HepG2 (cell line): ENCODE measurements at regions not wholly inside any gene's neighbourhood (a gene's known extent, or its start where the extent isn't known, plus 50 kb on each side); places are given as distances from the start of the nearest gene placed in this dataset.

Experiments used
- ATAC-seq: fragments of 200-7000 bp; cut with Tn5 transposase; 3 replicates; pipeline ENCODE4 v1.9.1; 2020; ENCODE audit warnings: mild to moderate bottlenecking, moderate library complexity
- BruUV-seq: library from RNA; stranded (reverse); fragments of 400-500 nt; replicated peaks from 2 replicates; lab custom pipeline; 2021; lab: Mats Ljungman, UMichigan
- CTCF ChIA-PET: fragments of 300-600 bp; formaldehyde crosslinking; extraction: SDS; loops from one replicate; lab custom pipeline; 2021; ENCODE audit warnings: low total read pairs, inconsistent platforms, low intra/inter-chr PET ratio; lab: Yijun Ruan, JAX
- POLR2A ChIA-PET: fragments of 350-600 bp; sonication (Branson Sonifier 250); formaldehyde crosslinking; loops from one replicate; lab custom pipeline; 2020; ENCODE audit warnings: antibody characterized with exemption, inconsistent platforms; lab: Yijun Ruan, JAX
- DNase-seq: peaks from one replicate; pipeline ENCODE4 v3.0.0-alpha.2; 2015; ENCODE audit warnings: low spot score
- FAIRE-seq: peaks from 3 replicates; lab custom pipeline; 2011; peaks lifted over from hg19 to GRCh38; lab: Jason Lieb, UNC
- H2AFZ ChIP-seq: one replicate; pipeline ENCODE4 v1.6.1; 2011; ENCODE audit warnings: low read length, inconsistent platforms
- H3K27ac ChIP-seq: fragments of 300-600 bp; 3 replicates; pipeline ENCODE4 v1.8.0; 2011; ENCODE audit warnings: mixed run types, mild to moderate bottlenecking, mixed read lengths, low read length, inconsistent platforms; ENCODE audit not compliant: insufficient read depth; ENCODE audit errors: extremely low read length
- H3K27me3 ChIP-seq, 2 experiments: fragments of 200-600 bp in 1 of 2; 2 replicates in 1 of 2; 3 replicates in 1 of 2; pipeline versions ENCODE4 v1.6.0 to v1.8.0; 2011; ENCODE audit warnings: low read length in 2 of 2, mild to moderate bottlenecking in 2 of 2, moderate library complexity in 2 of 2, inconsistent platforms in 1 of 2; ENCODE audit not compliant: insufficient read depth in 2 of 2, control insufficient read depth in 1 of 2
- H3K36me3 ChIP-seq, 2 experiments: fragments of 200-600 bp in 1 of 2; replicated peaks in 1 of 2; 2 replicates in 1 of 2; 3 replicates in 1 of 2; pipeline versions ENCODE4 v1.5.1 to v1.8.0; 2011; ENCODE audit warnings: low read length in 2 of 2, inconsistent platforms in 1 of 2; ENCODE audit not compliant: insufficient read depth in 2 of 2, control insufficient read depth in 1 of 2
- H3K4me1 ChIP-seq: 2 replicates; pipeline ENCODE4 v1.5.1; 2012; ENCODE audit warnings: low read length, inconsistent platforms; ENCODE audit not compliant: insufficient read depth
- H3K4me2 ChIP-seq: 2 replicates; pipeline ENCODE4 v1.6.0; 2011; ENCODE audit warnings: low read depth, low read length, inconsistent platforms
- H3K4me3 ChIP-seq, 3 experiments: fragments of 200-600 bp in 1 of 3; sonication (generic), shearing (Covaris generic) in 1 of 3; replicated peaks in 1 of 3; 2 replicates each; pipeline ENCODE4 v1.5.1; 2011 to 2016; ENCODE audit warnings: low read length in 3 of 3, inconsistent platforms in 2 of 3, low read depth in 2 of 3, mild to moderate bottlenecking in 2 of 3, control low read depth in 1 of 3, mixed read lengths in 1 of 3; ENCODE audit not compliant: insufficient read depth in 1 of 3
- H3K79me2 ChIP-seq: one replicate; pipeline ENCODE4 v1.6.1; 2011; ENCODE audit warnings: low read length, inconsistent platforms; ENCODE audit not compliant: insufficient read depth
- H3K9ac ChIP-seq: 2 replicates; pipeline ENCODE4 v1.6.0; 2011; ENCODE audit warnings: mild to moderate bottlenecking, low read depth, low read length, inconsistent platforms; ENCODE audit not compliant: insufficient read depth
- H3K9me3 ChIP-seq: 2 replicates; pipeline ENCODE4 v1.5.1; 2012; ENCODE audit warnings: mild to moderate bottlenecking, low read length
- H4K20me1 ChIP-seq: 2 replicates; pipeline ENCODE4 v1.6.0; 2011; ENCODE audit warnings: inconsistent platforms, mild to moderate bottlenecking, low read length, moderate library complexity; ENCODE audit not compliant: insufficient read depth
- ATAD3A ChIP-seq: sonication (generic); formaldehyde crosslinking; IDR thresholded peaks from 2 replicates; pipeline ENCODE4 v1.4.0; 2020; ENCODE audit warnings: missing genetic modification reagents
- MAFG ChIP-seq: sonication (generic); formaldehyde crosslinking; IDR thresholded peaks from 2 replicates; pipeline ENCODE4 v1.5.1; 2020; ENCODE audit warnings: mild to moderate bottlenecking, missing genetic modification reagents
- PLRG1 ChIP-seq: fragments of 450-650 bp; conservative IDR thresholded peaks from 2 replicates; pipeline ENCODE4 v1.6.1; 2016
- SNAPC4 ChIP-seq: sonication (generic); formaldehyde crosslinking; IDR thresholded peaks from 2 replicates; pipeline ENCODE4 v1.4.0; 2020; ENCODE audit warnings: mild to moderate bottlenecking, missing genetic modification reagents
- THRA ChIP-seq: sonication (generic); formaldehyde crosslinking; IDR thresholded peaks from 2 replicates; pipeline ENCODE4 v1.4.0; 2020; ENCODE audit warnings: missing genetic modification reagents, borderline replicate concordance
- ZNF576 ChIP-seq: sonication (generic); formaldehyde crosslinking; IDR thresholded peaks from 2 replicates; pipeline ENCODE4 v1.4.0; 2020; ENCODE audit warnings: mild to moderate bottlenecking, missing genetic modification reagents
- ZNF629 ChIP-seq: sonication (generic); formaldehyde crosslinking; conservative IDR thresholded peaks from 2 replicates; pipeline ENCODE4 v1.5.0; 2020; ENCODE audit warnings: missing genetic modification reagents
- ZNF639 ChIP-seq: conservative IDR thresholded peaks from 2 replicates; pipeline ENCODE4 v1.6.1; 2018; ENCODE audit warnings: missing genetic modification reagents
- ZNF782 ChIP-seq: sonication (generic); formaldehyde crosslinking; IDR thresholded peaks from 2 replicates; pipeline ENCODE4 v1.4.0; 2020; ENCODE audit warnings: missing genetic modification reagents, mild to moderate bottlenecking, borderline replicate concordance
- ZNF878 ChIP-seq: sonication (generic); formaldehyde crosslinking; IDR thresholded peaks from 2 replicates; pipeline ENCODE4 v1.8.1; 2023; ENCODE audit warnings: mild to moderate bottlenecking, missing genetic modification reagents, moderate library complexity
- in situ Hi-C: cut with HindIII; loops from 2 replicates; pipeline ENCODE4 v1.10.0; 2017; ENCODE audit warnings: low pct_unique_long_range_greater_than_20kb; ENCODE audit not compliant: extremely low pct_ligation_motif_present
- intact Hi-C: fragments of 100-400 bp; cut with micrococcal nuclease; formaldehyde crosslinking; loops from one replicate; pipeline ENCODE4 v1.10.0; 2022; ENCODE audit not compliant: unreplicated experiment
- TF ChIP-seq, protein P1 (sequence below): sonication (generic); formaldehyde crosslinking; IDR thresholded peaks from 2 replicates; pipeline ENCODE4 v1.4.0; 2020; ENCODE audit warnings: missing genetic modification reagents
- TF ChIP-seq, protein P2 (sequence below): IDR thresholded peaks from 2 replicates; pipeline ENCODE4 v1.6.1; 2016; ENCODE audit warnings: low read depth, borderline replicate concordance

- CTCF ChIA-PET = no interaction called here
- H3K9me3 ChIP-seq = peaks cover 65% of the 10 kb centered on the region
- intact Hi-C loops (no loop called here), in situ Hi-C loops (no loop called here)
- no peak overlapping the region for H2AFZ ChIP-seq
- no peaks in the 10 kb centered on the region for H3K4me1 ChIP-seq
- BruUV-seq = no TSS peak
- DNase-seq = no peak
- no peak for ATAC-seq
- no peak overlapping the region for H3K4me3 ChIP-seq
- POLR2A ChIA-PET = no interaction called here
- H3K27ac ChIP-seq = no peak overlapping the region
- no peaks in the 10 kb centered on the region for H3K79me2 ChIP-seq
- H3K36me3 ChIP-seq = no peaks in the 10 kb centered on the region
- no peaks in the 10 kb centered on the region for H3K27me3 ChIP-seq
- no peak overlapping the region for H3K9ac ChIP-seq
- H3K4me2 ChIP-seq = no peak overlapping the region
- H4K20me1 ChIP-seq = no peaks in the 10 kb centered on the region
- no peak for FAIRE-seq
- TF ChIP-seq ATAD3A (CRISPR knock-in tag) = no peak
- no peak for TF ChIP-seq ZNF576 (CRISPR knock-in tag)
- no peak for TF ChIP-seq ZNF639
- no peak for TF ChIP-seq ZNF629 (CRISPR knock-in tag)
- no peak for TF ChIP-seq MAFG
- TF ChIP-seq PLRG1 = no peak
- TF ChIP-seq, protein P1, sequence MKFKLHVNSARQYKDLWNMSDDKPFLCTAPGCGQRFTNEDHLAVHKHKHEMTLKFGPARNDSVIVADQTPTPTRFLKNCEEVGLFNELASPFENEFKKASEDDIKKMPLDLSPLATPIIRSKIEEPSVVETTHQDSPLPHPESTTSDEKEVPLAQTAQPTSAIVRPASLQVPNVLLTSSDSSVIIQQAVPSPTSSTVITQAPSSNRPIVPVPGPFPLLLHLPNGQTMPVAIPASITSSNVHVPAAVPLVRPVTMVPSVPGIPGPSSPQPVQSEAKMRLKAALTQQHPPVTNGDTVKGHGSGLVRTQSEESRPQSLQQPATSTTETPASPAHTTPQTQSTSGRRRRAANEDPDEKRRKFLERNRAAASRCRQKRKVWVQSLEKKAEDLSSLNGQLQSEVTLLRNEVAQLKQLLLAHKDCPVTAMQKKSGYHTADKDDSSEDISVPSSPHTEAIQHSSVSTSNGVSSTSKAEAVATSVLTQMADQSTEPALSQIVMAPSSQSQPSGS (CRISPR knock-in tag) = no peak
- TF ChIP-seq, protein P2, sequence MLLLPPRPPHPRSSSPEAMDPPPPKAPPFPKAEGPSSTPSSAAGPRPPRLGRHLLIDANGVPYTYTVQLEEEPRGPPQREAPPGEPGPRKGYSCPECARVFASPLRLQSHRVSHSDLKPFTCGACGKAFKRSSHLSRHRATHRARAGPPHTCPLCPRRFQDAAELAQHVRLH (CRISPR knock-in tag) = no peak
- TF ChIP-seq THRA (CRISPR knock-in tag) = no peak
- TF ChIP-seq ZNF782 (CRISPR knock-in tag) = no peak
- TF ChIP-seq ZNF878 (CRISPR knock-in tag) = no peak
- no peak for TF ChIP-seq SNAPC4 (CRISPR knock-in tag)
Observed at GRCh38 chr14:83217492-83217891, 1683.8 kb upstream of the SEL1L start.
